Ishikawa (cell line): ENCODE measurements at regions not wholly inside any gene's neighbourhood (a gene's known extent, or its start where the extent isn't known, plus 50 kb on each side); places are given as distances from the start of the nearest gene placed in this dataset.

Experiments
- CEBPB ChIP-seq: IDR thresholded peaks from 2 replicates; pipeline ENCODE4 v1.6.1; 2012
- CREB1 ChIP-seq: IDR thresholded peaks from 2 replicates; pipeline ENCODE4 v1.6.1; 2012; ENCODE audit warnings: low read depth
- EGR1 ChIP-seq: IDR thresholded peaks from 2 replicates; pipeline ENCODE4 v1.6.1; 2012
- EP300 ChIP-seq: IDR thresholded peaks from 2 replicates; pipeline ENCODE4 v1.6.1; 2012; ENCODE audit warnings: borderline replicate concordance
- FOXM1 ChIP-seq: IDR thresholded peaks from 2 replicates; pipeline ENCODE4 v1.6.1; 2012; ENCODE audit warnings: low read depth, borderline replicate concordance
- NFIC ChIP-seq: IDR thresholded peaks from 2 replicates; pipeline ENCODE4 v1.6.1; 2012
- RAD21 ChIP-seq: IDR thresholded peaks from 2 replicates; pipeline ENCODE4 v1.6.1; 2012; ENCODE audit warnings: low read depth
- TAF1 ChIP-seq: IDR thresholded peaks from 2 replicates; pipeline ENCODE4 v1.6.1; 2012; ENCODE audit warnings: low read depth, mild to moderate bottlenecking
- TCF12 ChIP-seq: IDR thresholded peaks from 2 replicates; pipeline ENCODE4 v1.6.1; 2012; ENCODE audit warnings: low read depth
- TEAD4 ChIP-seq: IDR thresholded peaks from 2 replicates; pipeline ENCODE4 v1.6.1; 2012
- YY1 ChIP-seq: IDR thresholded peaks from 2 replicates; pipeline ENCODE4 v1.6.1; 2012; ENCODE audit warnings: low read depth
- ZBTB7A ChIP-seq: IDR thresholded peaks from 2 replicates; pipeline ENCODE4 v1.6.1; 2012; ENCODE audit warnings: low read depth
- TF ChIP-seq, protein P1 (sequence below): IDR thresholded peaks from 2 replicates; pipeline ENCODE4 v1.6.1; 2012; ENCODE audit warnings: low read depth, mild to moderate bottlenecking
- TF ChIP-seq, protein P2 (sequence below): IDR thresholded peaks from 2 replicates; pipeline ENCODE4 v1.6.1; 2012
- TF ChIP-seq, protein P3 (sequence below): IDR thresholded peaks from 2 replicates; pipeline ENCODE4 v1.6.1; 2012

DNA sequence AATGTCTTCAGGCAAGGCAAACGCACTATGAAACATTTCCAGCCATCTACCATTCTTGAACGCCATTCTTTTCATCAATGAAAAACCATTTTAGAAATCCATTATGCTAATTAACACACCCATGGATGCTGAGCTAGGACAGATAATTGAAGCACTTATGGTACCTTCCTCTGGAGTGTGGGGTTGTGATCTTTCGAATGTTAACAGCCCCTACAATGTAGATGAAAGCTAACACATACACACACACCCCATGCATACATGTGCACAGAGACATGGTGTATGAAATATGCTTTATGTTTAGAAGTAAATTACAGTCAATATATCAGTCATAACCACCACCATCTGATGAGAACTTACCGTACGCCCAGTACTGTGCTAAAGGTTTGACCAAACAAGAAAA lies 189.1 kb downstream of the SHQ1 start:
- TF ChIP-seq TEAD4 (no peak), CREB1 (no peak), EP300 (no peak), FOXM1 (no peak), YY1 (no peak), NFIC (no peak), EGR1 (no peak), TCF12 (no peak), TAF1 (no peak), ZBTB7A (no peak), RAD21 (no peak), CEBPB (no peak)
- TF ChIP-seq, protein P1, sequence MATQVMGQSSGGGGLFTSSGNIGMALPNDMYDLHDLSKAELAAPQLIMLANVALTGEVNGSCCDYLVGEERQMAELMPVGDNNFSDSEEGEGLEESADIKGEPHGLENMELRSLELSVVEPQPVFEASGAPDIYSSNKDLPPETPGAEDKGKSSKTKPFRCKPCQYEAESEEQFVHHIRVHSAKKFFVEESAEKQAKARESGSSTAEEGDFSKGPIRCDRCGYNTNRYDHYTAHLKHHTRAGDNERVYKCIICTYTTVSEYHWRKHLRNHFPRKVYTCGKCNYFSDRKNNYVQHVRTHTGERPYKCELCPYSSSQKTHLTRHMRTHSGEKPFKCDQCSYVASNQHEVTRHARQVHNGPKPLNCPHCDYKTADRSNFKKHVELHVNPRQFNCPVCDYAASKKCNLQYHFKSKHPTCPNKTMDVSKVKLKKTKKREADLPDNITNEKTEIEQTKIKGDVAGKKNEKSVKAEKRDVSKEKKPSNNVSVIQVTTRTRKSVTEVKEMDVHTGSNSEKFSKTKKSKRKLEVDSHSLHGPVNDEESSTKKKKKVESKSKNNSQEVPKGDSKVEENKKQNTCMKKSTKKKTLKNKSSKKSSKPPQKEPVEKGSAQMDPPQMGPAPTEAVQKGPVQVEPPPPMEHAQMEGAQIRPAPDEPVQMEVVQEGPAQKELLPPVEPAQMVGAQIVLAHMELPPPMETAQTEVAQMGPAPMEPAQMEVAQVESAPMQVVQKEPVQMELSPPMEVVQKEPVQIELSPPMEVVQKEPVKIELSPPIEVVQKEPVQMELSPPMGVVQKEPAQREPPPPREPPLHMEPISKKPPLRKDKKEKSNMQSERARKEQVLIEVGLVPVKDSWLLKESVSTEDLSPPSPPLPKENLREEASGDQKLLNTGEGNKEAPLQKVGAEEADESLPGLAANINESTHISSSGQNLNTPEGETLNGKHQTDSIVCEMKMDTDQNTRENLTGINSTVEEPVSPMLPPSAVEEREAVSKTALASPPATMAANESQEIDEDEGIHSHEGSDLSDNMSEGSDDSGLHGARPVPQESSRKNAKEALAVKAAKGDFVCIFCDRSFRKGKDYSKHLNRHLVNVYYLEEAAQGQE, result no peak

DNA sequence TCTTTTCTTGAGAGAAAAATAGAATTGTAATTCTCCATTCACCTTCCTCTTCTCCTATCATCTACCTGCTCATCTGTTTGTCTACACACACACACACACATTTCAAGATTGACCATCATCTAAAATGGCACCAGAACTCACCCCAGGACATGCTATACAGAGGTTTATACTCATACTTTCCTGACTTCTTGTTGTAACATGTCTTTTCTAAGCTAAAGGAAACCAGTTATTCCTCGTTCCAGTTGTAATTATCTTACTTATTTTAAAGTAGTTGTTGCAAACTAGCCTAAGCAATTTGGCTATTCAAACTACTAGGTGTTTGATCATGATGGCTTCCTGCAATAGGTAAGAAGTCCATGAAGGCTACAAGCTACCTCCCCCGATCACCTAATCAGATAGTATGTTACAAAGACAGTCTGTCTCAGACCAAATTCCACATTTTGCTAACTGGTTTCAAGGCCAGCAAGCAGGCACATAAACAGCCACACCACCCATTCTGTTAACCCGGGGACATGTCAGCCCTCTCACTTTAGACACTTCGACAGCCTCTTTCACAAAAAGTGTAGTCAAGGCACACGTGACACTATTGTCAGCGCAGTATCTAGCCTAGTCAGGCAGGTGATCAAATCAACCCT lies 189.7 kb downstream of the SHQ1 start:
- TF ChIP-seq ZBTB7A (no peak), NFIC (no peak), TAF1 (no peak), CEBPB (no peak), TEAD4 (no peak), RAD21 (no peak), FOXM1 (no peak), TCF12 (no peak), YY1 (no peak), EP300 (no peak), EGR1 (no peak), CREB1 (no peak)
- TF ChIP-seq, protein P1, result no peak
- TF ChIP-seq, protein P2, sequence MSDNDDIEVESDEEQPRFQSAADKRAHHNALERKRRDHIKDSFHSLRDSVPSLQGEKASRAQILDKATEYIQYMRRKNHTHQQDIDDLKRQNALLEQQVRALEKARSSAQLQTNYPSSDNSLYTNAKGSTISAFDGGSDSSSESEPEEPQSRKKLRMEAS, result no peak
- TF ChIP-seq, protein P3, sequence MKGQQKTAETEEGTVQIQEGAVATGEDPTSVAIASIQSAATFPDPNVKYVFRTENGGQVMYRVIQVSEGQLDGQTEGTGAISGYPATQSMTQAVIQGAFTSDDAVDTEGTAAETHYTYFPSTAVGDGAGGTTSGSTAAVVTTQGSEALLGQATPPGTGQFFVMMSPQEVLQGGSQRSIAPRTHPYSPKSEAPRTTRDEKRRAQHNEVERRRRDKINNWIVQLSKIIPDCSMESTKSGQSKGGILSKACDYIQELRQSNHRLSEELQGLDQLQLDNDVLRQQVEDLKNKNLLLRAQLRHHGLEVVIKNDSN, result no peak

DNA sequence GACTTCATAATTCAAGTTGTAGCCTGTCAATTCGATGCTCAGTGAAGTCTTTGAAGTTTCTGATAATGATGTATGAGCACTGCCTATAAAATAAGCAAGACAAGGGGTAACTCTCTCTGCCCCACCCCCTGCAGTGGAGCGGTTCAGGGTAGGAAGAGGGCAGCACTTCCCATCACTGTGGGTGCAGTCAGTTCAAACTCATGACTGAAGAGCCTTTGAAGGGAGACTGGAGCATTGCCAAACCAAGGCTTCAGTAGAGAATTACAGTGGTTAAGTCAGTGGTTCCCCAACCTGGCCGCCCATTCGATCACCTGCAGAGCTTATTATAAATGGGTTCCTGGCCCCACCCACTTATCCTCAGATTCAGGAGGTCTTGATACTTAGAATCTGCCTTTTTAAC lies 190.6 kb downstream of the SHQ1 start:
- peak; percentile 53; the same call in 1 of the 2 replicates for TF ChIP-seq TEAD4
- TF ChIP-seq, protein P1, result no peak
- peak; percentile 0; the same call in 1 of the 2 replicates for TF ChIP-seq RAD21
- TF ChIP-seq, protein P3, result no peak
- peak; percentile 96 for TF ChIP-seq NFIC
- TF ChIP-seq TAF1, result no peak
- TF ChIP-seq EP300, result peak; percentile 86
- TF ChIP-seq TCF12, result peak; percentile 89
- peak; percentile 71; the same call in 1 of the 2 replicates for TF ChIP-seq FOXM1

DNA sequence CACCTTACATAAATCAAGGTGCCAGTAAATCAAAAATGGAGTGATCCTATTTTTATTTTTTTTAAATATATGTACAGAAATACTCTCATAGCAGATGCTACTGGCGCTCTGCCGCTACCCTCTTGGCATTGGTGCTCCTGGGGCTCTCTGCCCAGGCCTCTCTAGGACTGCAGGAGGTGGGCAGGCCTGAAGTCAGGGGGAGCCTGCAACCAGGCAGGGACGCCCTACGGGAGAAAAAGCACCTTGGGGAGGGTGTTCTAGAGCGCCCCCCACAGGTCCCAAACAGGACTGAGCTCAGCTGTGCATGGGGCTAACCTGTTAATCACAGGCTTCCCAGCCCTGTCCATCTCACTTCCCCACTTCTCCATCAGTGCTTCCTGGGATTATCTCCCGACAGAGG lies 192.5 kb downstream of the SHQ1 start:
- no peak for TF ChIP-seq ZBTB7A
- no peak for TF ChIP-seq YY1
- no peak for TF ChIP-seq EP300
- TF ChIP-seq TAF1, result no peak
- TF ChIP-seq NFIC, result no peak
- TF ChIP-seq RAD21, result peak; percentile 19; the same call in 1 of the 2 replicates
- TF ChIP-seq, protein P1, result no peak
